HG03103 (cell line): ENCODE measurements at regions not wholly inside any gene's neighbourhood (a gene's known extent, or its start where the extent isn't known, plus 50 kb on each side); places are given as distances from the start of the nearest gene placed in this dataset.

ENCODE experiments used
- ATAC-seq: cut with Tn5 transposase; IDR thresholded peaks from one replicate; pipeline ENCODE4 v1.9.1; 2021; ENCODE audit warnings: low read depth; ENCODE audit not compliant: unreplicated experiment

DNA sequence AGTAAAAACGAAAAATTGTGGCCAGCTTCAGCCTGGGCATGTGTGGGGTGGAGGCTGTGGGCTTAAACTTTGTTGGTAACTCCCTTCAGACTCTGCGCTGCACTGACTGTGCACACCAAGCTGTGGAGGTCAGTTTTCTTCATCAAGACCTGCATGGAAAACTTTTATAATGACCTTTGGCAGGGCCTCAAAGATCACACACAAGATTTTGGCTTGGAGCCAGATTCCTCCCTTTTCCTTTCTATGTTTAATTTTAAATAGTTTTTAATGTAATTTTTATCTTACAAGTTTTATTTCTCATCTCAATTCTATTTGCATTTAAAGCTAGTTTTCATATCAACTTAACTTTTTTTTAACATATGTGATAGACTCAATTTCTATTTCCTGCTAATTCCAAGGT, 1211.1 kb upstream of the CDH18 start:
- ATAC-seq: no peak

DNA sequence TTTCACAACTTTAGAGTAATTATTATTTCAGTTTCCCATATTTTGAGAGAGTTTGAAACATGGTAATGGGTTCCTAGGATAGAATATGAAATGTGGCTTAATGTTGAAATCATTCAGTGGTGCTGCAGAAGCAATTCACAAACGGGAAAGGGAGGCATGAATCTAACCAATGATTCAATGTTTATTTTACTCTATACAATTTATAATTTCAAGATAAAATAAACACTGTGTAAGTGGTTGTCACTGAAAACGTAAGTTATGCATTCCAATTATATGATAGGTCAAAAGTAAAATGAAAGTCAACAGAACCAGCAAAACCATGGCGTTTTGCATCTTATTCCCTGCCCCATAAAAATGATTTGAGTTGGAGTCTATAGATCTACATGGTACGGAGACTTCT, 1207.1 kb upstream of the CDH18 start:
- no peak for ATAC-seq

DNA sequence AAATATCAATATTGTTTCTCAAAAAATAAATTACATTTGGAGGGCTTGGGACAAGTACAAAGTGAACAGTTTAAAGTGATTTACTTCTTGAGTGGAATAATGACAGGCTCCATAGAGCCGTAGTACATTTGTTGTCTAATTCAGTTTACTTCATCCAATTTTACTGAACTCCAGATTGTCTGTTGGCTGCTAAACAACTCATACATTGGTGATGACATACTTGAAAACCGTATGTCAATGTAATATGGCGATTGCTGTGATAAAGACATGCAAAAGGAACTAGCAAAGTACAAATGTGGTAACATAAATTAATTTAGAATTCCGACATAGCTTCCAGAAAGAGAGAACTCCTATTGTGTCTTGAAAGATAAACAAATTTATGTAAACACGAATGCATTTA, 1197.5 kb upstream of the CDH18 start:
- ATAC-seq: no peak

DNA sequence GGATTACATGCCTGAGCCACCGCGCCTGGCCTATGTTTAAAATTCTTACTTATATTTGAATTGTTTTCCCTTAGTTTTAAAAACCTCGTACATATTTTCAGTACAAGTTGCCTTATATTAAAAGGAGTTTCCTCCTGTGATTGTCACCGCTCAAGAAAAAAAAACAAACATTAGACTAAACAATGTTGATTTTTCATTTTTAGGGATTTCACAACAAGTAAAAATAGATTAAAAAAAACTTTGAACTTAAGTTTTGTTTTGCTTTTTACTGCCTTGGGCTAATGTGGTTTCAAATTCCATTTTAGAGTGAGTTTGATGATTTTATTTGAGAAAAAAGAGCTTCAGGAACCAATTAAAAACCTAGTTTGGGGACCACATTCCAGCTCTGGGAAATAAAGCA, 1196.6 kb upstream of the CDH18 start:
- no peak for ATAC-seq

DNA sequence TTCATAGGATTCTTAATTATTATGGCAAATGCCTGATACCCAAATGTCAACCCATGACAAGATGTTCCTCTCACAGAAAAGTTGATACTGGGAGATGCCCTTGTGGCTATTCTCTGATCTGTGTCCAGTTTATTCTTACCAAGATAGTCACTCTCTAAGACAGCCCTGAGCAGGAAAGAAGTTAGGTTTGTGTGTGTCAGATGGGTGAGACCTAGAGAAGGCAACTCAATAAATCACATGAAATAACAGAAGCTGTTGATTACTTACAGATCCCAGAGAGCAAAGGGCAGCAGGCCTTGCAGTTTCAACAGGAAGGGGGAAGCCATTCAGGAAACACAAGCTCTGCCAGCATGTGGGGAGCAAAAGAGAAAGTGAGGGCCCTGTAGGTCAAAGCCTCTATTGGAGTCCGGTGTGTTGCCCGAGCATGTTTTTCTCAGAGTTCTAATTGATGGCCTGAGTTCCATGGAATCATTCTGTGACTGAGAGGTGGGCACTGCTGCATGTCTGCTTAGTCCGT, 1193.7 kb upstream of the CDH18 start:
- no peak for ATAC-seq

DNA sequence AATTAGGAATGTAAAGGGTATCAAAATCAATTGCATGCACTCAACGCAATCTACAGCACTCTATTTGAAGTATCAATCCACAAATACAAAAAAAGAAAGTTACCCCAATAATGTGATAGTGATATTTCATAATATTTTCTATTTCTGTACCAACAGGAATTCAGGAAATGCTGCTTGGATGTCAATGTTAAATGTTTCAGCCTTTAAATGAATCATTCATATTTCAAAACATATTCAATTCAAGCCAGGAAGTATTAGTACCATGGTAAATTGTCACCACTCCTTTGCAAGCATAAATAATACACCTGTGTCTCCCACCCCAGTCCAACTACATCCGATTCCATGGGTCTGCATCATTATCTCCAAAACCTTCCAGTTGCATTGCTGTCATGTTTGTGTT, 1185.5 kb upstream of the CDH18 start:
- no peak for ATAC-seq

DNA sequence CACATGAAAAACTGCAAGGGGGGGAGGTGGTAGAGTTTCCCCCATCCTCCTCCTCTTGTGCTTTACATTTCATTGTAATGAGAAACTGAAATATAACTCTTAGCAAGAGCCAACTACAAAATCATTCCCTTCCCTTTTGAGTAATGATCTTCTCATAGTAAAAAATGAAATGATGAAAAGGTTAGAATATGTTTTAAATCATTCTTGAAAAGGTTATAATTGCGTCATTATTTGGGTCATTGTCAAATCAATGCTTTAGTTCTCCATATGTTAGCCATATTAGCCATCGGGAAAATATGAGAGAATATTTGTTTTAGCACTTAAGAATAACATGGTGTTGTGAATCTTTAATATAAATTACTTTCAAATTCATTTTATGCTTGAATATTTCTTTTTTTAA, 1185.0 kb upstream of the CDH18 start:
- ATAC-seq: no peak

DNA sequence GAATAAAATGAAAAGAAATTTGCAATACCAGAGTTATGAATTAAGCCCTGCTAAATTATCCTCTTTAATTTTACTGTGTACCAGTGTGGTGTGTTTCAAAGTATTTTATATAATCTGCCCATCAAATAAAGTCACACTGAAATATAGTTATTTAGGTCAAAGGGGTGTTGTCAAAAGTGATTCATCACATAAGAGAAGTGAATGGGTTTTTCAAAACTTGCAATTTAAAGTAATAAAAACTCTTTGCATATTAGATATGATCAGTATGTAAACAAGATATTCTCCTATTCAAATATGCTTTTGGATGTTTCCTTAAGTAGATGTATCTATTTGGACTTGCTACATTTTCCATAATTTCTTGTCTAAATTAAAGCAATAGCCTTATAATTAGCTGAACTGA, 1183.0 kb upstream of the CDH18 start:
- ATAC-seq: no peak

DNA sequence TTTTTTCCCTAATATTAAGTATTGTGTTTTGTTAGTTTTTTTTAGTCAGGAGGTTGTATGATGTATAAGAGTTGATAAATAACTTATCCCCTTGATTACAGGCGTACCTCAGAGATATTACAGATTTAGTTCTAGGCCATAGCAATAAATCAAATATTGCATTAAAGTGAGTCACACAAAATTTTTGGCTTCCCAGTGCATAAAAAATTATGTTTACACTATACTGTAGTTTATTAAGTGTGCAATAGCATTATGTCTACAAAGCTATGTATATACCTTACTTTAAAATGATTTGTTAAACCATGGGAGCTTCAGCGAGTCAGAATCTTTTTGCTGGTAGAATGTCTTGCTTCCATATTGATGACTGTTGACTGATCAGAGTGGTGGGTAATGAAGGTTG, 1180.6 kb upstream of the CDH18 start:
- no peak for ATAC-seq

DNA sequence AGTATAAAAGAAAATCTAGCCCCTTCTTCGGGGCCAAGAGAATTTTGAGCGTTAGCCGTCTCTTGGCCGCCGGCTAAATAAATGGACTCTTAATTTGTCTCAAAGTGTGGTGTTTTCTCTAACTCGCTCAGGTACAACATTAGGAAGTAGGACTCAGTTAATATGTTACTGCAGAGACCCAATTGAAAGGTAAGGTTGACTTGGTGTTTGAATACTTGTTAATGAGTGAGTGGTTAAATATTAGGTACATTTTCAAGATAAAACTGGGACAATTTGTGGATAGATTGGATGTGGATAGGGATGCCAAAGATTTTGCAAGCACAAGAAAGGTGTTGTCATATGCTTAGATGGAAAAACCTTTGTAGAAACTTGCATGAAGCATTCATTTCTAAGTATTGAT, 1177.3 kb upstream of the CDH18 start:
- no peak for ATAC-seq

DNA sequence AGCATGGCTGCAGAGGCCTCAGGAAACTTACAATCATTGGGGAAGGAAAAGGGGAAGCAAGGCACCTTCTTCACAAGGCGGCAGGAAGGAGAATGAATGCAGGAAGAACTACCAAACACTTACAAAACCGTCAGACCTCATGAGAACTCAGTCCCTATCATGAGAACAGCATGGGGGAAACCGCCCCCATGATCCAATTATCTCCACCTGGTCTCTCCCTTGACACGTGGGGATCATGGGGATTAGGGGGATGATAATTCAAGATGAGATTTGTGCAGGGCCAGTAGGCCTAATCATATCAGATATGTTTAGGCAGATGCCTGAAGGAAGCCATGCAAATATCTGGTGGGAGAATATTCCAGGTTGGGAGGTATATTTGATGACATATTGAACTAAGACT, 1176.4 kb upstream of the CDH18 start:
- ATAC-seq: no peak

DNA sequence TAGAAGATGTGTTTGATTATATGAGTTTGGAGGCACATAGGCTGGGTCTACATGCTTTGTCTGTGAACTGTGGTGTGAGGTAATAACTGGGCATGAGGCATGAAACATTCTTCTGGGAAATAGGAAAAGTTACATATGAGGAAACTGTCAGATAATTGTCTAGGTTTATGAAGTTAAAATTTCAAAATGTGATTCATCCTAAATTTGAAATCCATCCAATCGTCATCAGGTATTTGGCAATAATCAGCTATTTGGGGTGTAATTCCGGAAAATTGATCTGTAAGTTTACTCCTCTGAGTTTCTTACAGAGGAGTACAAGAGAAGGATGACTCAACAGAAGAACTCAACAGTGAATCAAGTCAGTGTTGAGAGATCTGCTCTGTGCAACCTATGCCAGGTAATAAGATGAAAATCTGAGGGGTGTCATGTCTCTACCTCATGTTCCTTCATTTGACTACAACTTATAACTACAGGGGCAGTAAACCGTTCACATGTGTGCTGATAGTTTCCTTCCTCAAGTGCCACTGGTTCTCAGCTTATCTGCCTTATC, 1171.6 kb upstream of the CDH18 start:
- no peak for ATAC-seq

DNA sequence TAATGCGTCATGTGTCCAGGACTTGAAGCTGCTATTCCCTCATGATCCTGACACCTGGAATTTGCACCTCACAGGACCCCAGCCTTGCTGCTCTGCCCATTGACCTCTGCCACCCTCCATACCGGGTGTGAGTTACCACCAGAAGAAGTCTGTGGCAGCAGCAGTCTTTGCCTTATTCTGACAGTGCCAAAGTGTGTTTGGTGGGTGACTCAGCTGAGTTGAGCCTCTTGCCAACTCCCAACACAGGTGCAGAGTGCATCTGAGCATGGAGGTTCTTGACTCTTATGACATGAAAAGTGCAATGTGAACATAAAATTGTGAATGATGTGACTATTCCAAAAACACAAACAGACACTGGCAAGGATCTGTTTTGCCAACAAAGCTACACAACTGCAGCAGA, 1166.5 kb upstream of the CDH18 start:
- no peak for ATAC-seq

DNA sequence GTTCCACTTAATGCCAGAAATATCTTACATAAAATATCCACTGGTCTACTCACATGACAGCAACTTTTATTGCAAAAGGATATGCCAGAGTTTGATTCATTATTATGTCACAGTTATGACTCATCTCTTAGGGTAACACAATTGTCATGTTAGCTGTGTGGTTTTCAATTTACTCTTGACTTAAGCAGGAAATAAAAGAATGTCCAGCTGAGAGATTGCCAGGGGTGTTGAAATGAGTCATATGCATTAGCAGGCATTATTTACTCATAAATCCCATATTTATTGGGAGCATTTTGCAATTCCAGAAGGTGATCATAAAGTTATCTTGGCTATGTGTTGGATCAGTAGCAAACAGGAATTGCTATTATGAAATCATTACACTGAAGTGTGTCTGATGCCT, 1164.6 kb upstream of the CDH18 start:
- ATAC-seq: no peak

DNA sequence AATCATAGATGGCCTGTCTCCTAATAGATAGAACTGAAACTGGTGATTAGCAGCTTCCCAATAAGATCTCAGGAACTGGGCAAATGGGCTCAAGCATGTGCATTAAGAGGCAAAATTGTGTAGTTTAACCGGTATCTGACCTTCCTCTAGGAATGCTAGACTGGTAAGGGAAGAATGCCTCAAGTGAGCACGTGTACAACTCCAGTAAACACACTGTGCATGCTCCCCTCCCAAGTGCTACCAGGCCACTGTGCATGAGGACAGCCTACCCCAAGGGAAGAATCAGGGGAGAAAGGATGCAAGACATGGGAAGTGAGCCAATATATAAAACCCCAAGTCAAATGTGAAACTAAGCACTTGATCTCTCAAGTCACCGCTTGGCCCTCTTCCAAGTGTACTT, 1157.4 kb upstream of the CDH18 start:
- no peak for ATAC-seq

DNA sequence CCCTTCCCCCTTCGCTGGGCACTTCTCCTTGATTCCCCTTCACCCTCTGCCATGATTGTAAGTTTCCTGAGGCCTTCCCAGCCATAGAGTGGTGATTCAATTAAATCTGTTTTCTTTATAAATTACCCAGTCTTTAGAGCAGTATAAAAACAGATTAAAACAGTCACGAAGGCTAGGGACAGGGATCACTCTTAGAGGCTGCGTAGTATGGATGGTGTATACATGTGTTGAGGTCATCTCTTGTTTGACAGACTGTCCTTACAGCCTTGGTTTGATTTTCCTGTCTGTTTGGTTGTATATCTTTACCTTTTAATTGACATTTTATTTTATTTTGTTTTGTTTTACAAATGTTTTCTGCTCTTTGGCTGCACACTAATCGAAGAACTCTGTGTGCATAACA, 1155.7 kb upstream of the CDH18 start:
- no peak for ATAC-seq

DNA sequence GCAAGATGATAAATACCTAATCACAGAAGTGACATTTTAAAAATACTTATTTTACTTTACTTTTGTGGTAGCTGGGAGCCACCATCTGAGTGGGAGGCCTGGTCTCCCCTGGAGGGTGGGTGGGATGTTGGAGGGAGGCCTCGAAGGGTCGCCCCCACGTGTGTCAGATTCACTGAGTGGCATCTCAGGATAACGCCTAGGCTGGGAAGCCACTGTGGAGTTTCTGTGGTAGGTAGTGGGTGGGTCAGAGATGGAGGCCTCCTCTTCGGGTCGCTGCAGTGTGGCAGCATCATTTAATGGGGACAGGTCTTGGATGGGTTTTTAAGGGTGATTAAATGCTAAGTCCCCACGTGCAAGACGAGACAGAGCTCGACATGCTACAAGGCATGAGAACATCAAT, 1154.8 kb upstream of the CDH18 start:
- no peak for ATAC-seq

DNA sequence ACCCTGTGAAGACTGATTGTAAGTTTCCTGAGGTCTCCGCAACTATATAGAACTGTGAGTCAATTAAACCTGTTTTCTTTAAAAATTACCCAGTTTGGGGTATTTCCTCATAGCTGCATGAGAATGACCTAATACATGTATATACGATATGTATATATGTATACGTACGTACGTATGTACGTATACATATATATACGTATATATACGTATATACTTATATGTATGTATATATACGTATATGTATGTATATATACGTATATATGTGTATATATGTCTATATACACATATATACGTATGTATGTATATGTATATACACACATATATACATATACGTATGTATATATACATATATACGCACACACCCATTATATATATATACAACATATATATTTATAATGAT, 1153.0 kb upstream of the CDH18 start:
- no peak for ATAC-seq

DNA sequence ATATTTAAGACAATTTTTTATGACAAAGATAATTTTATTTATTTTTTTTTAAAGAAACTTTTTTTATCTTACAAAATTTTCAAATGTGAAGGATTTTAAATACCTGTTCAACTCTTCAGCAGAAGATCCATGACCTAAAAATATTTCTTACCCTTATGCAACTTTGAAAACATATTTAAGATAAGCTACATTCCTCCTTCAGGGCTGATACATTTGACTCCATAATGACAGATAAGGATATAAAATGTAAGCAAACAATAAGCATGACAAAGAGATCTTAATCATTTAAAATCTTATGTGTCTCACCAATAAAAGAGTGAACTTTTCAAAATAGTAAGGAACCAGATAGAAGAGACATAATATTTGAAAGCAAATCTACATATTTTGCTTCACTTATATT, 1138.2 kb upstream of the CDH18 start:
- no peak for ATAC-seq

DNA sequence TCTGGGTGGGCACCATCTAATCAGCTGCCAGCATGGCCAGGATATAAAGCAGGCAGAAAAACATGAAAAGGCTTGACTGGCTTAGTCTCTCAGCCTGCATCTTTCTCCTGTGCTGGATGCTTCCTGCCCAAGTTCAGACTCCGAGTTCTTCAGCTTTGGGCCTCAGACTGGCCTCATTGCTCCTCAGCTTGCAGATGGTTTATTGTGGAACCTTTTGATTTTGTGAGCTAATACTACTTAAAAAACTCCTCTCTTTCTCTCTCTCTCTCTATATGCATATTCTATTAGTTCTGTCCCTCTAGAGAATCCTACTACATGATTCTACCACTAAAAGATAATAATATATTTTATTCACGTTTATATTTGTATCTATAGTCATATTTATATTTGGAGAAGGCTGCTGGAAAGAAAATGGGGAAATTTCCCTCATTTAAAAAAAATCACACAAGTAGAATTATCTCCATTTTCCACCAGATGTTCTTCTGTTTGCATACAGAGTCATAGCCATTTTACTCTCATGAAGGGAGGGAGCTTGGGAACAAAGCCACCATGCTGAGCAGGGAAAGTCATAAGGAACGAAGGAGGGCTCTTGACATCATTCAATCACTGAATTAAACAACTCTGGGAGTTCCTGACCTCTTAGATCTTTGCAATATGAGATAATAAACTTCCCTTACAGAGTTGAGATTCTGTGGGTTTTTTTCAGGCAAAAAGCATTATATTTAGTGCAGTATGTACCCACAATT, 1137.4 kb upstream of the CDH18 start:
- ATAC-seq: no peak

DNA sequence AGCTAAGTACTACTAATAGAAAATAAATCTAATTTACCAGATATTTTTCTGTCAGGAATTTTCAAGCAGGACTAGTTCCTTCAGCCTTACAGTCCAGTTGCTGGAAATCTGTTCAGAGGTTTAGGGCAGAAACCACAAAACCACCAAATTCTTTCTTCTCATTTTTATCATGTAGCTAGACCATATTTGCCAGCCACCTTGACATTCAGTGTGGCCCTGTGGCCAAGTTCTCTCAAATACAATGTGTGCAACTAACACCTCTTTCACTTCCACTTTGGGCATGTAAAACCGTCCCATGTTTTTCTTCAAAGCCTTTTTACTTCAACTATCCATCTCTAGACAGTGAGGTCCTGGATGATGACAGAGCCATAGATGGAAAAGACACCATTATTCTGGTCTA, 1133.2 kb upstream of the CDH18 start:
- no peak for ATAC-seq

DNA sequence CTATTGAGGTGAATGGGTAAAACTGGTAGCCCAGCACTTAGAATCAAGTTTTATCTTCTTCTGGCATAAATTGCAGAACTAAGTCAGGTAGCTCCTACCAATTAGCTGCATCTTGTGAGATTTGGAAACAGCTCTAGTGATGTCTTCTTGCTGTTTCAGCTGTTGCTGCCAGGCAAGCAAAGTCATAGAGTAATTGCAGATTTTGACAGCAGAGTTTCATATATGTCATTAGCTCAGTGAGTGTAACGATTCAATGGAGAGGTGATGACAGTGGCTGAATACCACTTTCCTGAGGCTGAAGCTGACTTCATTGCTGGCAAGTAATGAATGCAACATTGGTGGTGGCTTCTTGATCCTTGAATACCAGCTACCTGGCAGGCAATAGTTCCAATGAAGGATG, 1109.7 kb upstream of the CDH18 start:
- ATAC-seq: no peak

DNA sequence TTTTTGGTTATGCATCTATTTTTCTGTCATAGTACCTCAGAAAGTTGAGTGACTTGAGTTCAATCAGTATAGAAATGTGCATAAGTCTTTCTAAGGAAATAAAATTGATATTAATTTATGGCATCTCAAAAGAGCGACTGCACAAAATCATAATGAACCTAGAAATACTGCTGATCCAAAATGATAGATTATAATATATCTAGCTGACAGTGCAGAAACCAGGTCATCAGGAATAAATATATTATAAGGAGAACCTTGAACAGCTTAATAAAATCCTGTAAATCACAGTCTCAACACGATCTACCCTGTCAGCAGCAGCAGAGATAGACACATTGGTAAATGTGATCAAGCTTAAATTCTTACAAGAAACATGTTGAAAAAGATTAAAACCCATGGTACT, 1106.6 kb upstream of the CDH18 start:
- no peak for ATAC-seq
